NT2/D1 (cell line): ENCODE measurements at regions not wholly inside any gene's neighbourhood (a gene's known extent, or its start where the extent isn't known, plus 50 kb on each side); places are given as distances from the start of the nearest gene placed in this dataset.

Source experiments
- YY1 ChIP-seq: IDR thresholded peaks from 2 replicates; pipeline ENCODE4 v1.6.1; 2011; ENCODE audit not compliant: insufficient read length, insufficient read depth
- ZNF274 ChIP-seq: IDR thresholded peaks from 2 replicates; pipeline ENCODE4 v1.6.1; 2011; ENCODE audit warnings: mild to moderate bottlenecking, low read depth, low read length

DNA sequence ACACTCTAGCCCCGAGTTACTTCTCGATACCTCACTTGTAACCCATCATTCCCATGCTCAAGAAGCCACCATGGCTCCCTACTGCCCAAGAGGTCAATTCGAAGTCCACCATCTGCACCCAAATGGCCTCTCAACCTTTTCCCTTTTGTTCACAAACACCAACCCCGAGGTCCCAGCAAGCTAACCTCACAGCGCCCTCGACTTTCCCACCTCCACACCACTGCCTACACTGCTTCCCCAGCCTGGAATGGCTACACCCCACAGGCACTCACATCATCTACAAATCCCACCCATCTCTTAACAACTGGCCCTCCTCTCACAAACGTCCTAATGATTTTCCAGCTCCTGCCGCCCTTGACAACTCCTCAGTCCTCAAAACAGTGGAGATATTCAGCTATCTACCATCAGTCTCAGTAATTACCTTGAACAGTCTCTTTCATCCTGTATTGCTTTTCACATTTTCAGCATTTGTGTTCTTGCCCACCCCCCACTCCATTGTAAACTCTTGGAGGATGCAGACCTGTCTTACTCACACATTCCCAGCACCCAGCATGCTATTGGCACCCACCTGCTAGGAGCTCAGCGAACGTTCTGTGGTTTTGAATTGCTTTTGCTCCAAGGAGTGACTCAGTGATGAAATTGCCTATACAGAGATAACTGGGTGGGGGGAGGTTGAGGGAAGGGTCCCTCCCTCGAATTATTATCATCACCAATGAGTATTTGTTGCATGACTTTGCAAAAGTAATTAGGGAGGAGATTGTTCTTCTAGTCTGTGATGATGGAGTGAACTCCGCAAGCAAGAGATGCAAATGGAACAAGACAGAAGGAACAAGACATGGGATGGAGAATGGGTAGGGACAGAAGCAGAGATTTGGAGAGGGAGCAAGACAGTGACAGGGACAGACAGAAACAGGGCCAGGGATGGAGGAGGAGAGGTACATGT is 106.8 kb downstream of the CYP26B1 start:
- no peak for TF ChIP-seq YY1
- TF ChIP-seq ZNF274 = no peak
